ENCODE measurements at regions not wholly inside any gene's neighbourhood (a gene's known extent, or its start where the extent isn't known, plus 50 kb on each side); places are given as distances from the start of the nearest gene placed in this dataset.

DNA sequence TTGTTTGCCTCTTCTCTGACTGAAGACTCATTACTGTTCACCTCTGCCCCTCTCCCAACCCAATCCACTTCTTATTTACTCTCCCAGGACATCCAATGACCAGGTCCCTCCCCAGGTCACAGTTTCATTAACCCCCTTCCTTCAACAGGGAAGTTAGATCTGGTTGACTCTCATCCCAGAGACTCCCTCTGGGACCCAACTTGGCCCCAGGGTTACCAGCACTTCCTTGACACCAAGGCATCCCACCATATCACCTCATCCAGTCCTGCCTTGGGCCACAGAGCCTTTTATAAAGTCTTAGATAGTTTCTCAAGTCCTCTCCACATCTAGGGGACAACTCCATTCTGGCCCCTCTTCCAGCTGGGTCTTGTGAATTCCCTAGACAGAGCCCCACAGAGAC lies 470.6 kb upstream of the TSHZ3 start:
- TF ChIP-seq, protein P1, sequence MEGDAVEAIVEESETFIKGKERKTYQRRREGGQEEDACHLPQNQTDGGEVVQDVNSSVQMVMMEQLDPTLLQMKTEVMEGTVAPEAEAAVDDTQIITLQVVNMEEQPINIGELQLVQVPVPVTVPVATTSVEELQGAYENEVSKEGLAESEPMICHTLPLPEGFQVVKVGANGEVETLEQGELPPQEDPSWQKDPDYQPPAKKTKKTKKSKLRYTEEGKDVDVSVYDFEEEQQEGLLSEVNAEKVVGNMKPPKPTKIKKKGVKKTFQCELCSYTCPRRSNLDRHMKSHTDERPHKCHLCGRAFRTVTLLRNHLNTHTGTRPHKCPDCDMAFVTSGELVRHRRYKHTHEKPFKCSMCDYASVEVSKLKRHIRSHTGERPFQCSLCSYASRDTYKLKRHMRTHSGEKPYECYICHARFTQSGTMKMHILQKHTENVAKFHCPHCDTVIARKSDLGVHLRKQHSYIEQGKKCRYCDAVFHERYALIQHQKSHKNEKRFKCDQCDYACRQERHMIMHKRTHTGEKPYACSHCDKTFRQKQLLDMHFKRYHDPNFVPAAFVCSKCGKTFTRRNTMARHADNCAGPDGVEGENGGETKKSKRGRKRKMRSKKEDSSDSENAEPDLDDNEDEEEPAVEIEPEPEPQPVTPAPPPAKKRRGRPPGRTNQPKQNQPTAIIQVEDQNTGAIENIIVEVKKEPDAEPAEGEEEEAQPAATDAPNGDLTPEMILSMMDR (IDR thresholded peaks at IDR 0.05; ENCODE audit: low read length), result no peak
- TF ChIP-seq EZH2 (optimal IDR thresholded peaks at IDR 0.05; ENCODE audit: low read depth, low read length) (no peak), EZH2phosphoT487 (IDR thresholded peaks at IDR 0.05; ENCODE audit: low read length) (no peak)

Data from MM.1S (cell line).